NCI-H146 (cell line): ENCODE measurements at regions not wholly inside any gene's neighbourhood (a gene's known extent, or its start where the extent isn't known, plus 50 kb on each side); places are given as distances from the start of the nearest gene placed in this dataset.

Source experiments
- DNase-seq: peaks from one replicate; lab custom pipeline; 2025; lab: John Stamatoyannopoulos, UW

- DNase-seq: no peak
Observed at GRCh38 chr5:159385536-159385935, 55.2 kb upstream of the IL12B start.

GRCh38 chr5:159386028-159386711 is 55.9 kb upstream of the IL12B start:
- no peak for DNase-seq

GRCh38 chr5:159392871-159393270 is 62.6 kb upstream of the IL12B start:
- no peak for DNase-seq

- no peak for DNase-seq
Observed at GRCh38 chr5:159393854-159394274, 63.6 kb upstream of the IL12B start.

GRCh38 chr5:159395202-159395601 is 64.9 kb upstream of the IL12B start:
- DNase-seq: no peak

GRCh38 chr5:159398936-159399335 is 68.6 kb upstream of the IL12B start:
- DNase-seq: no peak

- DNase-seq: no peak
Observed at GRCh38 chr5:159400476-159400875, 70.2 kb upstream of the IL12B start.

- no peak for DNase-seq
Observed at GRCh38 chr5:159402311-159402710, 72.0 kb upstream of the IL12B start.

- no peak for DNase-seq
Observed at GRCh38 chr5:159402856-159403255, 72.6 kb upstream of the IL12B start.

- no peak for DNase-seq
Observed at GRCh38 chr5:159403906-159404681, 73.8 kb upstream of the IL12B start.

- no peak for DNase-seq
Observed at GRCh38 chr5:159405611-159406031, 75.3 kb upstream of the IL12B start.

GRCh38 chr5:159406571-159406970 is 76.3 kb upstream of the IL12B start:
- no peak for DNase-seq

GRCh38 chr5:159409801-159410200 is 79.5 kb upstream of the IL12B start:
- no peak for DNase-seq

- DNase-seq: no peak
Observed at GRCh38 chr5:159410480-159410879, 80.2 kb upstream of the IL12B start.

- DNase-seq: no peak
Observed at GRCh38 chr5:159411115-159411514, 80.8 kb upstream of the IL12B start.

GRCh38 chr5:159412284-159413046 is 82.2 kb upstream of the IL12B start:
- no peak for DNase-seq

- no peak for DNase-seq
Observed at GRCh38 chr5:159414021-159414420, 83.7 kb upstream of the IL12B start.

- no peak for DNase-seq
Observed at GRCh38 chr5:159415301-159415937, 85.1 kb upstream of the IL12B start.

- DNase-seq: no peak
Observed at GRCh38 chr5:159416438-159416837, 86.2 kb upstream of the IL12B start.

- DNase-seq: no peak
Observed at GRCh38 chr5:159417170-159417569, 86.9 kb upstream of the IL12B start.

GRCh38 chr5:159419576-159419975 is 89.3 kb upstream of the IL12B start:
- DNase-seq: no peak

- no peak for DNase-seq
Observed at GRCh38 chr5:159420940-159421339, 90.7 kb upstream of the IL12B start.
